Keratinocyte (primary cell): ENCODE measurements at regions not wholly inside any gene's neighbourhood (a gene's known extent, or its start where the extent isn't known, plus 50 kb on each side); places are given as distances from the start of the nearest gene placed in this dataset.

Experiments used
- EZH2 ChIP-seq: IDR thresholded peaks from one replicate; pipeline ENCODE4 v1.6.1; 2012; ENCODE audit warnings: inconsistent platforms, mild to moderate bottlenecking, low read length, moderate library complexity
- TF ChIP-seq, protein P1 (sequence below), 3 experiments: IDR thresholded peaks in 1 of 3; conservative IDR thresholded peaks in 1 of 3; optimal IDR thresholded peaks in 1 of 3; 2 replicates in 2 of 3; 3 replicates in 1 of 3; pipeline versions ENCODE3 to v1.5.1; 2011; ENCODE audit warnings: low read length in 3 of 3, mild to moderate bottlenecking in 3 of 3, moderate library complexity in 2 of 3, control low read depth in 1 of 3, inconsistent platforms in 1 of 3; ENCODE audit not compliant: insufficient read depth in 2 of 3; ENCODE audit errors: extremely low read depth in 1 of 3

DNA sequence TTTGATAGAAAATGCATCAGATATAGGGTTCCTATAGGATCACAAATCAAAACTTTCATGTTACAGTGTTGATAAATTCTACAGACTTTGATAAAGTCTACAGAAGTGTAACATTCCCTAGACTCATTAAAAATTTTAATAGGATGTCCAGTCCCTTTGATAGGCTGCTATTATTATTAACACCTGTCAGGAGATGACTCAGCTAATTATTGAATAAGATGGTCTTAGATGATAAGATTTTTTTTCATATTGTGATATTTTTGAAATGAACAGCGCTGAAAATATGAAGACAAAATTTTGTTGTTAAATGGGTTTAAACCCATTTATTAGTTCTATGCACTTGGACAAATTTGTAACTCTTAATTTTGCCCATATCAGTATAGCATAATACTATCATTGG lies 356.8 kb upstream of the SLITRK1 start:
- TF ChIP-seq, protein P1, sequence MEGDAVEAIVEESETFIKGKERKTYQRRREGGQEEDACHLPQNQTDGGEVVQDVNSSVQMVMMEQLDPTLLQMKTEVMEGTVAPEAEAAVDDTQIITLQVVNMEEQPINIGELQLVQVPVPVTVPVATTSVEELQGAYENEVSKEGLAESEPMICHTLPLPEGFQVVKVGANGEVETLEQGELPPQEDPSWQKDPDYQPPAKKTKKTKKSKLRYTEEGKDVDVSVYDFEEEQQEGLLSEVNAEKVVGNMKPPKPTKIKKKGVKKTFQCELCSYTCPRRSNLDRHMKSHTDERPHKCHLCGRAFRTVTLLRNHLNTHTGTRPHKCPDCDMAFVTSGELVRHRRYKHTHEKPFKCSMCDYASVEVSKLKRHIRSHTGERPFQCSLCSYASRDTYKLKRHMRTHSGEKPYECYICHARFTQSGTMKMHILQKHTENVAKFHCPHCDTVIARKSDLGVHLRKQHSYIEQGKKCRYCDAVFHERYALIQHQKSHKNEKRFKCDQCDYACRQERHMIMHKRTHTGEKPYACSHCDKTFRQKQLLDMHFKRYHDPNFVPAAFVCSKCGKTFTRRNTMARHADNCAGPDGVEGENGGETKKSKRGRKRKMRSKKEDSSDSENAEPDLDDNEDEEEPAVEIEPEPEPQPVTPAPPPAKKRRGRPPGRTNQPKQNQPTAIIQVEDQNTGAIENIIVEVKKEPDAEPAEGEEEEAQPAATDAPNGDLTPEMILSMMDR (optimal IDR thresholded peaks at IDR 0.05 in 1 of 3, IDR thresholded peaks at IDR 0.05 in 1 of 3, conservative IDR thresholded peaks at IDR 0.05 in 1 of 3; ENCODE audit: extremely low read depth in 1 of 3, insufficient read depth in 2 of 3, low read length in 3 of 3): no peak
- no peak for TF ChIP-seq EZH2
